Thyroid gland (tissue), 4 donors: ENCODE measurements at regions not wholly inside any gene's neighbourhood (a gene's known extent, or its start where the extent isn't known, plus 50 kb on each side); places are given as distances from the start of the nearest gene placed in this dataset.

Experiments used
- DNase-seq, 2 donors: peaks; one replicate each; pipeline ENCODE4 v3.0.0-alpha.2; 2019
- H3K27ac ChIP-seq, 3 donors: fragments of 200-600 bp; sonication (generic); 1 replicate in 2 of 3; 2 replicates in 1 of 3; pipeline ENCODE4 v1.5.1; 2016 to 2019; ENCODE audit warnings: mild to moderate bottlenecking in 1 of 3, moderate library complexity in 1 of 3
- H3K27me3 ChIP-seq: fragments of 200-600 bp; sonication (generic); one replicate; pipeline ENCODE4 v1.5.1; 2019
- H3K36me3 ChIP-seq, 2 donors: fragments of 200-600 bp; sonication (generic); one replicate each; pipeline ENCODE4 v1.5.1; 2016 to 2019
- H3K4me1 ChIP-seq, 2 donors: fragments of 200-600 bp; sonication (generic); one replicate each; pipeline ENCODE4 v1.5.1; 2017 to 2019
- H3K4me3 ChIP-seq, 3 donors: fragments of 200-600 bp; sonication (generic); replicated peaks in 1 of 3; 1 replicate in 2 of 3; 2 replicates in 1 of 3; pipeline ENCODE4 v1.5.1; 2016; ENCODE audit warnings: mild to moderate bottlenecking in 1 of 3
- H3K9me3 ChIP-seq: fragments of 200-600 bp; sonication (generic); one replicate; pipeline ENCODE4 v1.5.1; 2017
- CTCF ChIP-seq, 6 experiments: fragments of 200-600 bp in 3 of 6; fragments of 450-650 bp in 3 of 6; sonication (generic) in 3 of 6; IDR thresholded peaks; one replicate each; pipeline ENCODE4 v1.5.1; 2016 to 2019; ENCODE audit warnings: antibody characterized with exemption in 6 of 6, mild to moderate bottlenecking in 2 of 6, inconsistent platforms in 1 of 6, moderate library complexity in 1 of 6
- POLR2A ChIP-seq, 2 donors: fragments of 450-650 bp; IDR thresholded peaks; one replicate each; pipeline ENCODE4 v1.6.1; 2017; ENCODE audit warnings: antibody characterized with exemption in 2 of 2, mild to moderate bottlenecking in 2 of 2, moderate library complexity in 1 of 2
- WGBS, 2 donors: methylation state at CpG; one replicate each; pipeline ENCODE4 v1.1.5; 2017; 5-methylcytosine and 5-hydroxymethylcytosine counted together
- intact Hi-C: fragments of 100-400 bp; cut with DNase I; formaldehyde crosslinking; loops from one replicate; pipeline ENCODE4 v1.15.1; 2023

GRCh38 chr5:54740141-54740540 lies 222.6 kb downstream of the SNX18 start:
- Histone ChIP-seq H3K9me3 (no peaks in the 10 kb centered on the region), H3K27ac (no peak overlapping the region), H3K4me3 (no peak overlapping the region), H3K4me1 (peaks cover 5 to 19% of the 10 kb centered on the region in 2 donors), H3K27me3 (no peaks in the 10 kb centered on the region), H3K36me3 (no peaks in the 10 kb centered on the region)
- DNase-seq: no peak
- intact Hi-C loops: no loop called here
- WGBS, 2 donors: 88 to 94% methylated on average over 5 of the region's 5 CpGs
- TF ChIP-seq CTCF (IDR thresholded peaks at IDR 0.05) (no peak), POLR2A (IDR thresholded peaks at IDR 0.05) (no peak)

GRCh38 chr5:54739371-54739770 lies 221.8 kb downstream of the SNX18 start:
- intact Hi-C loops: no loop called here

GRCh38 chr5:54738973-54739367 lies 221.4 kb downstream of the SNX18 start:
- Histone ChIP-seq H3K36me3 (no peaks in the 10 kb centered on the region), H3K27me3 (no peaks in the 10 kb centered on the region), H3K4me3 (no peak overlapping the region), H3K9me3 (no peaks in the 10 kb centered on the region), H3K27ac (no peak overlapping the region), H3K4me1 (peaks cover 2 to 13% of the 10 kb centered on the region in 2 donors)
- DNase-seq: no peak
- WGBS, 2 donors: 89 to 92% methylated on average over 4 of the region's 4 CpGs
- intact Hi-C loops: no loop called here
- TF ChIP-seq POLR2A (IDR thresholded peaks at IDR 0.05) (no peak), CTCF (IDR thresholded peaks at IDR 0.05) (no peak)

More at GRCh38 chr5:54739371-54739770, 221.8 kb downstream of the SNX18 start:
- H3K36me3 ChIP-seq: no peaks in the 10 kb centered on the region
- H3K27me3 ChIP-seq: no peaks in the 10 kb centered on the region
- no peak for TF ChIP-seq POLR2A (IDR thresholded peaks at IDR 0.05)
- TF ChIP-seq CTCF (IDR thresholded peaks at IDR 0.05): no peak
- H3K9me3 ChIP-seq: no peaks in the 10 kb centered on the region
- DNase-seq: no peak
- no peak overlapping the region for H3K27ac ChIP-seq
- WGBS, 2 donors: 97 to 98% methylated on average over 2 of the region's 2 CpGs
- H3K4me1 ChIP-seq: peaks cover 5 to 17% of the 10 kb centered on the region in 2 donors
- H3K4me3 ChIP-seq: no peak overlapping the region

- no peak overlapping the region for H3K4me3 ChIP-seq
- intact Hi-C loops: no loop called here
- H3K27ac ChIP-seq: no peak overlapping the region
These were observed 220.8 kb downstream of the SNX18 start for GRCh38 chr5:54738118-54738972.

More at GRCh38 chr5:54738118-54738972, 220.8 kb downstream of the SNX18 start:
- Histone ChIP-seq H3K4me1 (peaks cover 0 to 9% of the 10 kb centered on the region in 2 donors), H3K9me3 (no peaks in the 10 kb centered on the region), H3K27me3 (no peaks in the 10 kb centered on the region), H3K36me3 (no peaks in the 10 kb centered on the region)
- WGBS, 2 donors: 67 to 68% methylated on average over 6 of the region's 6 CpGs
- DNase-seq: peak; percentile 44 to 52
- TF ChIP-seq CTCF (IDR thresholded peaks at IDR 0.05) (no peak), POLR2A (IDR thresholded peaks at IDR 0.05) (no peak)
